Skeletal muscle tissue (tissue), 3 donors: ENCODE measurements at regions not wholly inside any gene's neighbourhood (a gene's known extent, or its start where the extent isn't known, plus 50 kb on each side); places are given as distances from the start of the nearest gene placed in this dataset.

Source experiments
- H3K27ac ChIP-seq: one replicate; pipeline ENCODE4 v1.7.0; 2013; ENCODE audit warnings: mild to moderate bottlenecking, low read depth, low read length, inconsistent platforms
- H3K27me3 ChIP-seq, 3 donors: one replicate each; pipeline ENCODE4 v1.7.0; 2013; ENCODE audit warnings: low read length in 3 of 3; ENCODE audit not compliant: control insufficient read depth in 3 of 3, insufficient read depth in 3 of 3
- H3K36me3 ChIP-seq, 3 donors: one replicate each; pipeline ENCODE4 v1.7.0; 2013; ENCODE audit warnings: low read length in 3 of 3; ENCODE audit not compliant: control insufficient read depth in 3 of 3, insufficient read depth in 3 of 3
- H3K4me1 ChIP-seq, 3 donors: one replicate each; pipeline ENCODE4 v1.7.0; 2013; ENCODE audit warnings: low read length in 3 of 3, mild to moderate bottlenecking in 3 of 3; ENCODE audit not compliant: control insufficient read depth in 3 of 3, insufficient read depth in 3 of 3
- H3K4me3 ChIP-seq, 3 donors: one replicate each; pipeline ENCODE4 v1.7.0; 2013; ENCODE audit warnings: low read length in 3 of 3
- H3K9ac ChIP-seq, 3 donors: one replicate each; pipeline ENCODE4 v1.7.0; 2013; ENCODE audit warnings: low read length in 3 of 3, mild to moderate bottlenecking in 3 of 3, moderate library complexity in 2 of 3, low read depth in 1 of 3
- H3K9me3 ChIP-seq, 3 donors: one replicate each; pipeline ENCODE4 v1.7.0; 2013; ENCODE audit warnings: low read length in 3 of 3; ENCODE audit not compliant: control insufficient read depth in 3 of 3
- donor health status: Osteomylitis.

DNA sequence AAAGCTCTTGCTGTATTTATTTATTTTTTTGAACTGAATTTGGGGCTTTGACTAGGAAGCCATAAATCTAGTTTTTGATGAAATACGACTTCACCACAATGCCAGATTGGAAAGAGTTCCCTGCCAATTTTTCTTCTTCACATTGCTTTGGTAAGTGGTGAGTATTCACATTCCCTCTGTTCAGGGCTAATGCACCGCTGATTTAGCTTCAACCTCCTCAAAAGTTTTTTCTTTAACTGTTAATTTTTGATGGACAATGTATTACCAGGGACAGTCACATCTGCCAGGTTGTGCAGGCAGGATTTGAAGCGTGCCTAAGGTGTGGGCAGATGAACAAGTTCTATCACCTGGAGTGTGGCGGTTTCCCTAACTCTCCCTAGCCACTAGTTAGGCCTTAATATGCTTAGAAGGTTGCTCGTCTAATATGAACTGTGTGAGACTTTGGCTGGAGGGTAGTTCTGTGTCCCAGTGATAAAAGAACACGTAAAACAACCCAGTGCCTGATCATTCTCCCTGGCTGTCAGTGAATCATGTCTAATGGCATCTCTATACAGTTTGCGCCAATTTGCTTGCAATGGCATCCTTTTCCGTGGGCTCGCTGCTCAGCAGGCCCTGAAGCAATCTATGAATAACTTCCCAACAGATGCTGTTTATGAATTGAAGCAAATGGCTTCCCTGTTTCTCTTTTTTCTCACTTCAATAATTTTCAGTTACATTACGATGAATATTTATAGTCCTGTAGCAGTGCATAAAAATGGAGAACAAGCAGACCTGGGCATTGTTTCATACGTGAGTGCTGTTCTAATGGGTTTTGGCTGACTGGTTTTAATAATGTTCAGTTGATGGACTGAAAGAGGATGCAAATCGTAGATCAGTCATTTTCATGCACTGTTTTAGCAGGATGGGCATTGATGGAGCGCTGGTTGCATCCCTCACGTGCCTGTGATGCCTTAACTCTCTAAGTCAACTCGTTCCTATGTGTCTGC, 243.2 kb upstream of the SUCLG2 start:
- no peaks in the 10 kb centered on the region for H3K4me1 ChIP-seq
- no peak overlapping the region for H3K27ac ChIP-seq
- H3K36me3 ChIP-seq, result no peaks in the 10 kb centered on the region
- H3K9ac ChIP-seq, result no peak overlapping the region
- H3K9me3 ChIP-seq, result no peaks in the 10 kb centered on the region
- H3K27me3 ChIP-seq, result no peaks in the 10 kb centered on the region
- no peak overlapping the region for H3K4me3 ChIP-seq

- Histone ChIP-seq H3K27me3 (no peaks in the 10 kb centered on the region), H3K4me3 (no peak overlapping the region), H3K27ac (no peak overlapping the region), H3K4me1 (no peaks in the 10 kb centered on the region), H3K36me3 (no peaks in the 10 kb centered on the region), H3K9me3 (no peaks in the 10 kb centered on the region), H3K9ac (no peak overlapping the region)
Observed at GRCh38 chr3:67896130-67896529, 241.7 kb upstream of the SUCLG2 start.

GRCh38 chr3:67894510-67894909, 240.1 kb upstream of the SUCLG2 start:
- H3K4me3 ChIP-seq, result no peak overlapping the region
- no peak overlapping the region for H3K9ac ChIP-seq
- no peaks in the 10 kb centered on the region for H3K27me3 ChIP-seq
- no peak overlapping the region for H3K27ac ChIP-seq
- no peaks in the 10 kb centered on the region for H3K36me3 ChIP-seq
- H3K9me3 ChIP-seq, result peaks cover 0 to 3% (median 0%) of the 10 kb centered on the region in 3 donors
- no peaks in the 10 kb centered on the region for H3K4me1 ChIP-seq

GRCh38 chr3:67884345-67884744, 229.9 kb upstream of the SUCLG2 start:
- no peak overlapping the region for H3K9ac ChIP-seq
- H3K9me3 ChIP-seq, result peaks cover 0 to 2% (median 0%) of the 10 kb centered on the region in 3 donors
- H3K4me3 ChIP-seq, result no peak overlapping the region
- H3K4me1 ChIP-seq, result no peaks in the 10 kb centered on the region
- H3K27ac ChIP-seq, result no peak overlapping the region
- H3K27me3 ChIP-seq, result no peaks in the 10 kb centered on the region
- no peaks in the 10 kb centered on the region for H3K36me3 ChIP-seq

DNA sequence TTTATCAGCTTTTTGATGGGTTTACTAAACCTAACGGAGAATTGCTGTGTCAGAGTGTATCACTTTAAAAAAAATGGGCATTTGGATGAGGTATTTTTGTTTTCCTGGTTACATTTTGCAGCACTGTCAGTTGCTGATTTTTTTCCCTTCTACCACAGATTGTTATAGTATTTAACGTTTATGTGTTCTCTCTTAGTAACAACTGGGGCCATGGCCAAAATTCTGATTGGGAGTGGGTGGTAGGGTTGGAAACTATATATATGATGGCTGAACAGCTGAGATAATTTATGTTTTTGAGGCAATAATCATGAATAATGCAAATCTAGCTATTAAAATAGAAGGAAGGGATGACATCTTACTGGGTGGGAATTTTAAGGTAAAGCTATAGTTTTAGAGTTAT, 229.4 kb upstream of the SUCLG2 start:
- Histone ChIP-seq H3K27me3 (no peaks in the 10 kb centered on the region), H3K9me3 (no peaks in the 10 kb centered on the region), H3K36me3 (no peaks in the 10 kb centered on the region), H3K4me3 (no peak overlapping the region), H3K4me1 (no peaks in the 10 kb centered on the region), H3K9ac (no peak overlapping the region), H3K27ac (no peak overlapping the region)

- Histone ChIP-seq H3K4me1 (no peaks in the 10 kb centered on the region), H3K9me3 (no peaks in the 10 kb centered on the region), H3K27ac (no peak overlapping the region), H3K36me3 (no peaks in the 10 kb centered on the region), H3K9ac (no peak overlapping the region), H3K4me3 (no peak overlapping the region), H3K27me3 (no peaks in the 10 kb centered on the region)
Observed at GRCh38 chr3:67882981-67883380, 228.6 kb upstream of the SUCLG2 start.

DNA sequence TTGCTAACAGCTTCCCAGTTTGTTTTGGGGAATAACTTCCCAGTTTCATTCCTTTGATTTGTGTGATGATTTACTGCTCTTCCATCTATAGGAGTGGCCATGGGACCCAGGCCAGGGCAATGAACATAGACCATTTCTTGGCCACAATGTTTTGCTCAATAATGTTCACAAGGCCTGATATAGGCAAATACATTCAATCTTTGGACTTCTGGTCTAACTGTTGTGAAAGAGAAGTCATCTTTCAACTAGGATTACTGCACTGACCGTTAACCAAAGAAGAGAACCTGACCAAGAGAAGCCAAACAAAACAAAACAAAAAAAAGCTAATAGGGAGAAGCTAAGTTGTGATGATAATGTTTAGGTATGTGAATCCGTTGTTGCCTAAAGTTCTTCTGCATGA, 221.8 kb upstream of the SUCLG2 start:
- Histone ChIP-seq H3K9me3 (no peaks in the 10 kb centered on the region), H3K27me3 (no peaks in the 10 kb centered on the region), H3K4me1 (no peaks in the 10 kb centered on the region), H3K36me3 (no peaks in the 10 kb centered on the region), H3K9ac (no peak overlapping the region), H3K4me3 (no peak overlapping the region), H3K27ac (no peak overlapping the region)

GRCh38 chr3:67875858-67876257, 221.4 kb upstream of the SUCLG2 start:
- H3K9me3 ChIP-seq, result no peaks in the 10 kb centered on the region
- no peaks in the 10 kb centered on the region for H3K27me3 ChIP-seq
- no peak overlapping the region for H3K4me3 ChIP-seq
- no peaks in the 10 kb centered on the region for H3K36me3 ChIP-seq
- H3K4me1 ChIP-seq, result no peaks in the 10 kb centered on the region
- H3K27ac ChIP-seq, result no peak overlapping the region
- H3K9ac ChIP-seq, result no peak overlapping the region

DNA sequence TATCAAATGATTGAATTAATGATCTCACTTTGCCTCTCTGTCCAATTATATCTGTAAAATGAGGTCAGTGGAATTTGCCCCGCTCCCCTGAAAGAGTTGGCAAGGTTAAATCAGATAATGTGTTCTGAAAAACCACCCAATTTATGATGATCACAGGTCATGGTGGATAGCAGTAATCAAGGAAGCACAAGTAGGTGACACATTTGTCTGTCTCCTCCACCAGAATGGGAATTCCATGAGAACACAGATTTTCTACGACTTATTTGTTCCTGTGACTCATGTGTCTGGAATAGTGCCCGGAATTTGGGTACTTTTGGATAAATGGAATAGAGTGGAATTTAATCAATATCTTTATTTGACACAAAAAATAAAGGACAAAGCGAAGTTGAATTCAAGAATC, 220.9 kb upstream of the SUCLG2 start:
- Histone ChIP-seq H3K9me3 (no peaks in the 10 kb centered on the region), H3K4me1 (no peaks in the 10 kb centered on the region), H3K27ac (no peak overlapping the region), H3K27me3 (no peaks in the 10 kb centered on the region), H3K36me3 (no peaks in the 10 kb centered on the region), H3K4me3 (no peak overlapping the region), H3K9ac (no peak overlapping the region)

- Histone ChIP-seq H3K36me3 (no peaks in the 10 kb centered on the region), H3K4me3 (no peak overlapping the region), H3K4me1 (no peaks in the 10 kb centered on the region), H3K9ac (no peak overlapping the region), H3K9me3 (no peaks in the 10 kb centered on the region), H3K27me3 (no peaks in the 10 kb centered on the region), H3K27ac (no peak overlapping the region)
Observed at GRCh38 chr3:67870477-67870876, 216.1 kb upstream of the SUCLG2 start.
